NCI-H446 (cell line): ENCODE measurements at regions not wholly inside any gene's neighbourhood (a gene's known extent, or its start where the extent isn't known, plus 50 kb on each side); places are given as distances from the start of the nearest gene placed in this dataset.

Experiments
- DNase-seq, 2 experiments: peaks; one replicate each; lab custom pipeline; 2025; lab: John Stamatoyannopoulos, UW

GRCh38 chr1:222288053-222288452, 259.9 kb downstream of the HHIPL2 start:
- DNase-seq, result no peak

- no peak for DNase-seq
Observed at GRCh38 chr1:222286011-222286410, 261.9 kb downstream of the HHIPL2 start.

GRCh38 chr1:222285526-222285925, 262.4 kb downstream of the HHIPL2 start:
- DNase-seq, result no peak

- no peak for DNase-seq
Observed at GRCh38 chr1:222284466-222284865, 263.4 kb downstream of the HHIPL2 start.

- no peak for DNase-seq
Observed at GRCh38 chr1:222283147-222283768, 264.6 kb downstream of the HHIPL2 start.

GRCh38 chr1:222279591-222279990, 268.3 kb downstream of the HHIPL2 start:
- no peak for DNase-seq

- DNase-seq, result no peak
Observed at GRCh38 chr1:222278501-222278900, 269.4 kb downstream of the HHIPL2 start.

GRCh38 chr1:222275729-222276465, 272.0 kb downstream of the HHIPL2 start:
- peak in 1 of 2 experiments; percentile 62 for DNase-seq

- DNase-seq, result no peak
Observed at GRCh38 chr1:222275001-222275728, 272.7 kb downstream of the HHIPL2 start.

GRCh38 chr1:222266223-222267196, 281.4 kb downstream of the HHIPL2 start:
- no peak for DNase-seq

GRCh38 chr1:222263791-222264190, 284.1 kb downstream of the HHIPL2 start:
- no peak for DNase-seq

GRCh38 chr1:222257027-222257426, 290.9 kb downstream of the HHIPL2 start:
- DNase-seq, result no peak

GRCh38 chr1:222256058-222256457, 291.8 kb downstream of the HHIPL2 start:
- DNase-seq, result no peak

- no peak for DNase-seq
Observed at GRCh38 chr1:222252788-222253187, 295.1 kb downstream of the HHIPL2 start.

GRCh38 chr1:222251847-222252246, 296.1 kb downstream of the HHIPL2 start:
- DNase-seq, result no peak

GRCh38 chr1:222250376-222250775, 297.5 kb downstream of the HHIPL2 start:
- DNase-seq, result no peak

GRCh38 chr1:222247811-222248310, 300.0 kb downstream of the HHIPL2 start:
- DNase-seq, result no peak

GRCh38 chr1:222247081-222247480, 300.8 kb downstream of the HHIPL2 start:
- no peak for DNase-seq

- no peak for DNase-seq
Observed at GRCh38 chr1:222243902-222244301, 304.0 kb downstream of the HHIPL2 start.

GRCh38 chr1:222242492-222242891, 305.4 kb downstream of the HHIPL2 start:
- DNase-seq, result no peak

GRCh38 chr1:222241410-222241809, 306.5 kb downstream of the HHIPL2 start:
- DNase-seq, result no peak
